ENCODE measurements at regions not wholly inside any gene's neighbourhood (a gene's known extent, or its start where the extent isn't known, plus 50 kb on each side); places are given as distances from the start of the nearest gene placed in this dataset.

DNA sequence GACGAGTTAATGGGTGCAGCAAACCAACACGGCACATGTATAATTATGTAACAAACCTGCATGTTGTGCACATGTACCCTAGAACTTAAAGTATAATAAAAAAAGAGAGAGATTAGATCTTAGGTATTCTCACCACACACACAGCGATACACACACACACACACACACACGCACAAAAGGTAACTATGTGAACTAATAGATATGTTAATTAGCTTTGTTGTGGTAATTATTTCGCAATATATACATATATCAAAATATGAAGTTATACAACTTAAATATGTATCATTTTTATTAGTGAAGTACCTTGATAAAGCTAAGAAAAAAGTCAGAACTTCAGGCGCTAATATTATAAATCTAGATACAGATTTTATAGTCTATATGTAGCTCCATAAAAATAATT lies 849.2 kb downstream of the IPMK start:
- H3K4me1 ChIP-seq (ENCODE audit: insufficient read depth, low read length) = no peaks in the 10 kb centered on the region
- no peak for ATAC-seq (ENCODE audit: poor library complexity)
- H3K27ac Mint-ChIP-seq = no peak overlapping the region
- no peak for DNase-seq
- TF ChIP-seq, protein P1, sequence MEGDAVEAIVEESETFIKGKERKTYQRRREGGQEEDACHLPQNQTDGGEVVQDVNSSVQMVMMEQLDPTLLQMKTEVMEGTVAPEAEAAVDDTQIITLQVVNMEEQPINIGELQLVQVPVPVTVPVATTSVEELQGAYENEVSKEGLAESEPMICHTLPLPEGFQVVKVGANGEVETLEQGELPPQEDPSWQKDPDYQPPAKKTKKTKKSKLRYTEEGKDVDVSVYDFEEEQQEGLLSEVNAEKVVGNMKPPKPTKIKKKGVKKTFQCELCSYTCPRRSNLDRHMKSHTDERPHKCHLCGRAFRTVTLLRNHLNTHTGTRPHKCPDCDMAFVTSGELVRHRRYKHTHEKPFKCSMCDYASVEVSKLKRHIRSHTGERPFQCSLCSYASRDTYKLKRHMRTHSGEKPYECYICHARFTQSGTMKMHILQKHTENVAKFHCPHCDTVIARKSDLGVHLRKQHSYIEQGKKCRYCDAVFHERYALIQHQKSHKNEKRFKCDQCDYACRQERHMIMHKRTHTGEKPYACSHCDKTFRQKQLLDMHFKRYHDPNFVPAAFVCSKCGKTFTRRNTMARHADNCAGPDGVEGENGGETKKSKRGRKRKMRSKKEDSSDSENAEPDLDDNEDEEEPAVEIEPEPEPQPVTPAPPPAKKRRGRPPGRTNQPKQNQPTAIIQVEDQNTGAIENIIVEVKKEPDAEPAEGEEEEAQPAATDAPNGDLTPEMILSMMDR (IDR thresholded peaks at IDR 0.05) = no peak
- CTCF ChIA-PET = no interaction called here
- no peaks in the 10 kb centered on the region for H3K36me3 ChIP-seq (ENCODE audit: insufficient read depth, low read length)
- H3K4me3 ChIP-seq (ENCODE audit: low read length) = no peak overlapping the region
- H3K27me3 ChIP-seq (ENCODE audit: control insufficient read depth in 1 of 2, insufficient read depth in 2 of 2, low read length in 2 of 2) = no peaks in the 10 kb centered on the region
- no peak overlapping the region for H3K27ac ChIP-seq (ENCODE audit: low read depth in 1 of 2, low read length in 2 of 2)
- peaks cover 2% of the 10 kb centered on the region for H3K9me3 Mint-ChIP-seq
- H3K27me3 Mint-ChIP-seq = no peaks in the 10 kb centered on the region
- no peaks in the 10 kb centered on the region for H3K4me1 Mint-ChIP-seq (ENCODE audit: low read depth)
- POLR2A ChIA-PET = no interaction called here
- no peaks in the 10 kb centered on the region for H3K9me3 ChIP-seq (ENCODE audit: control insufficient read depth in 1 of 2, insufficient read depth in 1 of 2, low read length in 2 of 2)
- no peak overlapping the region for H3K4me3 Mint-ChIP-seq
- intact Hi-C loops (cut with DNase I, micrococcal nuclease) = no loop called here
- no peaks in the 10 kb centered on the region for H3K36me3 Mint-ChIP-seq (ENCODE audit: low read depth)

DNA sequence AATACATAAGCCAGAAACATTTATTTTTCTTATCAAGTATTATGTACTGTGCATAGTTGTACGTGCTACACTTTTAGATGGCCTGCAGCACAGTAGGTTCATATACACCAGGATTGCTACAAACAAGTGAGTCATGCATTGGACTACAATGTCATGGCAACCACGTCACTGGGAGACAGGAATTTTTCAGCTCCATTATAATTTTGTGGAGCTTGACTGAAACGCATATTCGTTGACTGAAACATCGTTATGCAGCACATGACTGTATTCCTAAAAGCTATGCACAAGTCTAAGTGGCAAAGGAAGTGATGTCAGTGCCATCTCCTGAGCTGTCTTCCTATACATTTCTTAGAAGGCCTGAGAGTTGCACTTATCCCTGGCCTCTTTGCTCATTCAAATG lies 871.8 kb downstream of the IPMK start:
- ChIA-PET POLR2A (interaction anchor here (0.5 kb wide), 1 partner anchor 75 kb away, joined by 3 read pairs; no protein-coding TSS in a partner anchor), CTCF (no interaction called here)
- Histone ChIP-seq H3K4me1 (ENCODE audit: insufficient read depth, low read length) (no peaks in the 10 kb centered on the region), H3K9me3 (ENCODE audit: control insufficient read depth in 1 of 2, insufficient read depth in 1 of 2, low read length in 2 of 2) (no peaks in the 10 kb centered on the region), H3K36me3 (ENCODE audit: insufficient read depth, low read length) (no peaks in the 10 kb centered on the region), H3K4me3 (ENCODE audit: low read length) (no peak overlapping the region), H3K27me3 (ENCODE audit: control insufficient read depth in 1 of 2, insufficient read depth in 2 of 2, low read length in 2 of 2) (no peaks in the 10 kb centered on the region), H3K27ac (ENCODE audit: low read depth in 1 of 2, low read length in 2 of 2) (no peak overlapping the region)
- no peak overlapping the region for H3K4me3 Mint-ChIP-seq
- no peaks in the 10 kb centered on the region for H3K4me1 Mint-ChIP-seq (ENCODE audit: low read depth)
- H3K27me3 Mint-ChIP-seq = no peaks in the 10 kb centered on the region
- ATAC-seq (ENCODE audit: poor library complexity) = no peak
- H3K36me3 Mint-ChIP-seq (ENCODE audit: low read depth) = no peaks in the 10 kb centered on the region
- peaks cover 2% of the 10 kb centered on the region for H3K9me3 Mint-ChIP-seq
- DNase-seq = no peak
- no peak overlapping the region for H3K27ac Mint-ChIP-seq
- TF ChIP-seq, protein P1 (IDR thresholded peaks at IDR 0.05) = no peak
- intact Hi-C loops (cut with DNase I, micrococcal nuclease) = no loop called here

DNA sequence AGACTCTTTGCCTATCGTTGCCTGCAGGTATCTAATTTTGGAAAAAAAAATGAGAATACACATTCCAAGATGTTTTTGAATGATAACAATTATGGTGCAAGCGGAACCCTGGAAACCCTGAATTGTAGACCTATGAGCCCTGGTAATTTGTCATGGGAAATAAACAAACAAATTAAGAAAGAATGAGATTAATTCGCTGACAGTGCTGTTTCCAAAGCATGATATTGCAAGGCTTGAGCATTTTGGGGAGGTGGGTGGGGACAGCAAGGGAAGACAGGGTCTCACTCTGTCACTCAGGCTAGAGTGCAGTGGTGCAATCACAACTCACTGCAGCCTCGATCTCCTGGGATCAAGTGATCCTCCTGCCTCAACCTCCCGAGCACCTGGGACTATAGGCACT lies 900.3 kb downstream of the IPMK start:
- CTCF ChIA-PET = no interaction called here
- H3K27me3 Mint-ChIP-seq = no peaks in the 10 kb centered on the region

More for the DNA sequence above, 900.3 kb downstream of the IPMK start:
- Mint-ChIP-seq H3K4me1 (ENCODE audit: low read depth) (no peaks in the 10 kb centered on the region), H3K27ac (no peak overlapping the region), H3K9me3 (peaks cover 3% of the 10 kb centered on the region), H3K4me3 (no peak overlapping the region), H3K36me3 (ENCODE audit: low read depth) (no peaks in the 10 kb centered on the region)
- POLR2A ChIA-PET = no interaction called here
- no peak for DNase-seq
- Histone ChIP-seq H3K27me3 (ENCODE audit: control insufficient read depth in 1 of 2, insufficient read depth in 2 of 2, low read length in 2 of 2) (no peaks in the 10 kb centered on the region), H3K9me3 (ENCODE audit: control insufficient read depth in 1 of 2, insufficient read depth in 1 of 2, low read length in 2 of 2) (no peaks in the 10 kb centered on the region), H3K27ac (ENCODE audit: low read depth in 1 of 2, low read length in 2 of 2) (no peak overlapping the region), H3K36me3 (ENCODE audit: insufficient read depth, low read length) (no peaks in the 10 kb centered on the region), H3K4me1 (ENCODE audit: insufficient read depth, low read length) (no peaks in the 10 kb centered on the region), H3K4me3 (ENCODE audit: low read length) (no peak overlapping the region)
- TF ChIP-seq, protein P1 (IDR thresholded peaks at IDR 0.05) = no peak
- intact Hi-C loops (cut with DNase I, micrococcal nuclease) = no loop called here
- ATAC-seq (ENCODE audit: poor library complexity) = no peak

Data from CD4-positive, alpha-beta T cell (primary cell).